ENCODE measurements at regions not wholly inside any gene's neighbourhood (a gene's known extent, or its start where the extent isn't known, plus 50 kb on each side); places are given as distances from the start of the nearest gene placed in this dataset.

DNA sequence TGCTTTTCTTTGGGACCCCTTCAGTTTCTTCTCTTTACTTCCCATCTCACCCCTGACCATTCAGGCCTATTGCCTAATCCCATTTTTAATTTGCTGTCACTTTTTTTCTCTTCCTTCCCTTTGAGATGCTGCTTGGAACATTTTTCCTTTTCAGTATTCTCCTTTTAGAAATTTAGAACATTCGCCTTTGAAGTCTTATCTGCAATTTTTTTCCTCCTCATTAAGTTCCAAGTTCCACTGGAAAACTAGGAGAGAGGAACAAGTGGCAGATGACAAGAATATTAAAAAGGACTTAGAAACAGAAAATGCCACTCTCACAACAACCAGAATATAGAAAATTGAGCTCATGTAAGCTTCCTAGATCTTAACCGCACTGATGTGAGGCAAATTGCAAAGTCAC lies 126.6 kb downstream of the PSMG1 start:
- Histone ChIP-seq H3K4me1 (no peaks in the 10 kb centered on the region), H3K36me3 (ENCODE audit: low read depth, missing control alignments) (no peaks in the 10 kb centered on the region), H3K4me3 (no peak overlapping the region), H3K27me3 (no peaks in the 10 kb centered on the region), H3K27ac (no peak overlapping the region), H3K9me3 (no peaks in the 10 kb centered on the region)
- 61 to 80% methylated on average over 2 of the region's 2 CpGs for WGBS, 2 donors
- intact Hi-C loops (cut with DNase I; ENCODE audit: low total_unique reads) = no loop called here
- TF ChIP-seq POLR2A (IDR thresholded peaks at IDR 0.05) = no peak
- TF ChIP-seq, protein P1, sequence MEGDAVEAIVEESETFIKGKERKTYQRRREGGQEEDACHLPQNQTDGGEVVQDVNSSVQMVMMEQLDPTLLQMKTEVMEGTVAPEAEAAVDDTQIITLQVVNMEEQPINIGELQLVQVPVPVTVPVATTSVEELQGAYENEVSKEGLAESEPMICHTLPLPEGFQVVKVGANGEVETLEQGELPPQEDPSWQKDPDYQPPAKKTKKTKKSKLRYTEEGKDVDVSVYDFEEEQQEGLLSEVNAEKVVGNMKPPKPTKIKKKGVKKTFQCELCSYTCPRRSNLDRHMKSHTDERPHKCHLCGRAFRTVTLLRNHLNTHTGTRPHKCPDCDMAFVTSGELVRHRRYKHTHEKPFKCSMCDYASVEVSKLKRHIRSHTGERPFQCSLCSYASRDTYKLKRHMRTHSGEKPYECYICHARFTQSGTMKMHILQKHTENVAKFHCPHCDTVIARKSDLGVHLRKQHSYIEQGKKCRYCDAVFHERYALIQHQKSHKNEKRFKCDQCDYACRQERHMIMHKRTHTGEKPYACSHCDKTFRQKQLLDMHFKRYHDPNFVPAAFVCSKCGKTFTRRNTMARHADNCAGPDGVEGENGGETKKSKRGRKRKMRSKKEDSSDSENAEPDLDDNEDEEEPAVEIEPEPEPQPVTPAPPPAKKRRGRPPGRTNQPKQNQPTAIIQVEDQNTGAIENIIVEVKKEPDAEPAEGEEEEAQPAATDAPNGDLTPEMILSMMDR (IDR thresholded peaks at IDR 0.05) = no peak
- no peak for DNase-seq

DNA sequence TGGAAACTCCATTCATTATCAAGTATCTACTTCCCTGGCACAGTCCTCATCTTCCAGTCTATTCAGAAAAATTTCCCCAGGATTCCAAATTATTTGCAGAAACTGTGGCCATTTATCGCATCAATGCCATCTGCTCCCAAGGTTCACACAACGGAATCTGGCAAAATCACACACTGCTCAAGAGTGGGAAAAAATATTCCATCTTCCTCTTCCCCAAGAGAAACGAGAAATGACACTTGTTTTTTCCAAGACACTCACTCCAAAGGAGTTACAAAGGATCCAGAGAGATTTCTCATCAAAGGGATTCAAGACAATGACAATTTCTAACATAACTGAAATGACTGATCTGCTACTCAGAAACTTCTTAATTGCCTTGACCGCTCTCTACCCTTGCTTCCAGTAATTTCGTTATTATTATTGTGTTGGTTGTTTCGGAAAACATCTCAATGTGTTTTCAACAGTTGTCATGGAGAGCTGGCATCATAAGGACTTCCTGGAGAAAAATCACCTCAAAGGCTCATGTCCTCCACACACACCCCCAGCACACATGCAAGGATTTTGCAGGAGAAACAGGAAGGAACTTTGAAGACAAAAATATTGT lies 128.0 kb downstream of the PSMG1 start:
- no peak for TF ChIP-seq POLR2A (IDR thresholded peaks at IDR 0.05)
- TF ChIP-seq, protein P1 (IDR thresholded peaks at IDR 0.05) = no peak
- Histone ChIP-seq H3K4me1 (no peaks in the 10 kb centered on the region), H3K4me3 (no peak overlapping the region), H3K36me3 (ENCODE audit: low read depth, missing control alignments) (no peaks in the 10 kb centered on the region), H3K27me3 (no peaks in the 10 kb centered on the region), H3K27ac (no peak overlapping the region), H3K9me3 (no peaks in the 10 kb centered on the region)
- WGBS, 2 donors = 86 to 91% methylated on average over 6 of the region's 6 CpGs
- no peak for DNase-seq
- intact Hi-C loops (cut with DNase I; ENCODE audit: low total_unique reads) = no loop called here

DNA sequence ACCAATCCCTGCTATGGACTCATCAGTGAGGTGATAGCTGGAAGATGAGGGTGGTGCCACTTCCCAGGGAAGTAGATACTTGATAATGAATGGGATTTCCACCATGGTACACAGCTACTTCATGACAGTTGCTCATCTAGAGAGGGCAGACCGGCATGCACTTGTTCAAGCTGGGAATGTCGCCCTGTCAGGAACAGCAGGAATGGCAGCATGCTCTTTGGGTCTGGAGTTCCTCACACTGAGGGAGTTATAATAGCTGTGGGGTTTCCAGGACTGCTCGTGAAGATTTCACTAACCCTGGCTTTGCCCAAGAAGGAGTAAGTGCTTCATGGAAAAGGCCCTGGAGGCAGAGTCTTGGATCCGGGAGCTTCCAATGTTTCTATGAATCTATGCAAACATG lies 129.2 kb downstream of the PSMG1 start:
- 76 to 94% methylated on average over 4 of the region's 4 CpGs for WGBS, 2 donors
- Histone ChIP-seq H3K36me3 (ENCODE audit: low read depth, missing control alignments) (no peaks in the 10 kb centered on the region), H3K9me3 (no peaks in the 10 kb centered on the region), H3K27ac (no peak overlapping the region), H3K4me1 (no peaks in the 10 kb centered on the region), H3K4me3 (no peak overlapping the region), H3K27me3 (no peaks in the 10 kb centered on the region)
- TF ChIP-seq, protein P1 (IDR thresholded peaks at IDR 0.05) = no peak
- TF ChIP-seq POLR2A (IDR thresholded peaks at IDR 0.05) = no peak
- intact Hi-C loops (cut with DNase I; ENCODE audit: low total_unique reads) = no loop called here
- DNase-seq = no peak

DNA sequence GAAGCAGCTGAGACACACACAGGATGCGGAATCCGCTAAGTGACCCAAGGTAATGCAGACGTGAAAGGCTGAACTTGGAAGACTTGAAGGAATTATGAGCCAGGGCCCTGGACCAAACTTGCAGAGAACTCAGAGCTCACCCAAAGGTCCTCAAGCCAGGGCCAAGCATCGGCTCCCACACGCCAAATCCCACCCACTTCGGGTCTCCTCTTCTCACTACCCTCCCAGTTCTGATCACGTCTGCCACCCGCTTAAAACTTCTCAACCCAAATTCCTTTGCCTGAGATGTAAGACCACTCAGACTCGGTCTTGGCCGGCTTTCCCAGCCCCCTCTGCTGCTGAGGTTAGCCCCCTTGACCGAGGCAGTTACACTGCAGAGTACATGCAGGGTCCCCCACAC lies 130.1 kb downstream of the PSMG1 start:
- H3K36me3 ChIP-seq (ENCODE audit: low read depth, missing control alignments) = no peaks in the 10 kb centered on the region
- no peaks in the 10 kb centered on the region for H3K9me3 ChIP-seq
- 87 to 91% methylated on average over 10 to 11 of the region's 11 CpGs for WGBS, 2 donors
- H3K4me1 ChIP-seq = no peaks in the 10 kb centered on the region
- no peak for TF ChIP-seq POLR2A (IDR thresholded peaks at IDR 0.05)
- TF ChIP-seq, protein P1 (IDR thresholded peaks at IDR 0.05) = no peak
- no peak overlapping the region for H3K4me3 ChIP-seq
- H3K27me3 ChIP-seq = no peaks in the 10 kb centered on the region
- intact Hi-C loops (cut with DNase I; ENCODE audit: low total_unique reads) = no loop called here
- no peak overlapping the region for H3K27ac ChIP-seq
- DNase-seq = no peak

DNA sequence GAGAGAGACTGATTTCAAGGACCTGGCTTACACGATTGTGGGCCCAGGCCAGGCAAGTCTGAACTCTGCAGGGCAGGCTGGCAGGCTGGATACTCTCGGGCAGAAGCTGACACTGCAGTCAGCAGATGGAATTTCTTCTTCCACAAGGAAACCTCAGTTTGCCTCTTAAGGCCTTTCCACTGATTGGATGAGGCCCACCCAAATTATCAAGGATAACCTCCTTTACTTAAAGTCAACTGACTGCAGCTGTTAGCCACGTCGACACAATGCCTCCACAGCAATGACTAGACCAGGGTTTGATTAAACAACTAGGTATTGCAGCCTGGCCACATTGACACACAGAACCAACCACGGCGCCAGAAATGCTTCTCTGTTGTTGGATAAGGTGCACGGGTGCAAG lies 130.5 kb downstream of the PSMG1 start:
- Histone ChIP-seq H3K36me3 (ENCODE audit: low read depth, missing control alignments) (no peaks in the 10 kb centered on the region), H3K4me3 (no peak overlapping the region), H3K4me1 (no peaks in the 10 kb centered on the region), H3K27me3 (no peaks in the 10 kb centered on the region), H3K9me3 (no peaks in the 10 kb centered on the region), H3K27ac (no peak overlapping the region)
- DNase-seq = no peak
- TF ChIP-seq, protein P1 (IDR thresholded peaks at IDR 0.05) = no peak
- TF ChIP-seq POLR2A (IDR thresholded peaks at IDR 0.05) = no peak
- intact Hi-C loops (cut with DNase I; ENCODE audit: low total_unique reads) = no loop called here
- 90 to 91% methylated on average over 7 of the region's 7 CpGs for WGBS, 2 donors
